ENCODE measurements at regions not wholly inside any gene's neighbourhood (a gene's known extent, or its start where the extent isn't known, plus 50 kb on each side); places are given as distances from the start of the nearest gene placed in this dataset.

- no peaks in the 10 kb centered on the region for H3K79me2 ChIP-seq (ENCODE audit: control insufficient read depth, insufficient read depth, low read length)
- H3K9ac ChIP-seq (ENCODE audit: insufficient read depth in 1 of 2, low read depth in 2 of 2, low read length in 2 of 2) = no peak overlapping the region
- TF ChIP-seq, protein P1, sequence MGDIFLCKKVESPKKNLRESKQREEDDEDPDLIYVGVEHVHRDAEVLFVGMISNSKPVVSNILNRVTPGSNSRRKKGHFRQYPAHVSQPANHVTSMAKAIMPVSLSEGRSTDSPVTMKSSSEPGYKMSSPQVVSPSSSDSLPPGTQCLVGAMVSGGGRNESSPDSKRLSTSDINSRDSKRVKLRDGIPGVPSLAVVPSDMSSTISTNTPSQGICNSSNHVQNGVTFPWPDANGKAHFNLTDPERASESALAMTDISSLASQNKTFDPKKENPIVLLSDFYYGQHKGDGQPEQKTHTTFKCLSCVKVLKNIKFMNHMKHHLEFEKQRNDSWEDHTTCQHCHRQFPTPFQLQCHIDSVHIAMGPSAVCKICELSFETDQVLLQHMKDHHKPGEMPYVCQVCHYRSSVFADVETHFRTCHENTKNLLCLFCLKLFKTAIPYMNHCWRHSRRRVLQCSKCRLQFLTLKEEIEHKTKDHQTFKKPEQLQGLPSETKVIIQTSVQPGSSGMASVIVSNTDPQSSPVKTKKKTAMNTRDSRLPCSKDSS (IDR thresholded peaks at IDR 0.05; ENCODE audit: low read depth, partially characterized antibody) = no peak
- TF ChIP-seq RBM25 (IDR thresholded peaks at IDR 0.05; ENCODE audit: low read depth, low read length, severe bottlenecking) = no peak
- TF ChIP-seq ZNF699 (CRISPR knock-in tag; IDR thresholded peaks at IDR 0.05; ENCODE audit: insufficient replicate concordance) = no peak
- no peak for TF ChIP-seq HMG20A (CRISPR knock-in tag; conservative IDR thresholded peaks at IDR 0.05)
- TF ChIP-seq CTCFL (IDR thresholded peaks at IDR 0.05; ENCODE audit: borderline replicate concordance, insufficient read depth, low read depth, low read length, poor library complexity, severe bottlenecking) = no peak
- TF ChIP-seq ZFP1 (CRISPR knock-in tag; IDR thresholded peaks at IDR 0.05) = no peak
- no peak for TF ChIP-seq SMARCA4 (IDR thresholded peaks at IDR 0.05)
- no peak for TF ChIP-seq HDAC1 (IDR thresholded peaks at IDR 0.05)
- H3K4me2 ChIP-seq (ENCODE audit: insufficient read depth, low read length) = no peak overlapping the region
- in situ Hi-C loops (cut with MboI) (no loop called here), intact Hi-C loops (cut with micrococcal nuclease) (no loop called here)
- no TSS peak for BruUV-seq (replicated peaks)
- FAIRE-seq (no peak), DNase-seq (ENCODE audit: extremely low read depth in 1 of 4, low spot score in 3 of 4) (no peak), ATAC-seq (no peak)
- H3K36me3 ChIP-seq (ENCODE audit: control insufficient read depth, insufficient read depth, low read length) = no peaks in the 10 kb centered on the region
- ChIA-PET CTCF (ENCODE audit: low intra/inter-chr PET ratio) (no interaction called here), POLR2A (no interaction called here)
- H2AFZ ChIP-seq (ENCODE audit: low read depth, low read length) = no peak overlapping the region
- H3K4me1 ChIP-seq (replicated peaks in 1 of 2; ENCODE audit: control insufficient read depth in 2 of 2, insufficient read depth in 2 of 2, low read length in 2 of 2) = no peaks in the 10 kb centered on the region
- no peaks in the 10 kb centered on the region for H3K9me1 ChIP-seq (ENCODE audit: control insufficient read depth, insufficient read depth, low read length)
- WGBS (ENCODE audit: insufficient coverage, low coverage, missing lambda C conversion rate) = 0% methylated on average over 6 of the region's 7 CpGs
- no peaks in the 10 kb centered on the region for H3K27me3 ChIP-seq (ENCODE audit: control insufficient read depth in 2 of 2, insufficient read depth in 2 of 2, low read length in 2 of 2)
- H3K4me3 ChIP-seq = no peak overlapping the region
- no peaks in the 10 kb centered on the region for H3K9me3 ChIP-seq (replicated peaks; ENCODE audit: control insufficient read depth, insufficient read depth, low read depth, low read length)
- H4K20me1 ChIP-seq (replicated peaks; ENCODE audit: control insufficient read depth, insufficient read depth, low read length) = no peaks in the 10 kb centered on the region
- H3K27ac ChIP-seq (ENCODE audit: extremely low read depth, low read depth, low read length) = no peak overlapping the region
Observed at GRCh38 chr2:236944561-236944960, 141.1 kb upstream of the COPS8 start.

Measured in K562 (cell line).